ENCODE measurements at regions not wholly inside any gene's neighbourhood (a gene's known extent, or its start where the extent isn't known, plus 50 kb on each side); places are given as distances from the start of the nearest gene placed in this dataset.
"Not testable (repeated sequence)": the region's sequence is repeated elsewhere in the genome, so short reads cannot be mapped to it uniquely, and the experiment has no call there.

DNA sequence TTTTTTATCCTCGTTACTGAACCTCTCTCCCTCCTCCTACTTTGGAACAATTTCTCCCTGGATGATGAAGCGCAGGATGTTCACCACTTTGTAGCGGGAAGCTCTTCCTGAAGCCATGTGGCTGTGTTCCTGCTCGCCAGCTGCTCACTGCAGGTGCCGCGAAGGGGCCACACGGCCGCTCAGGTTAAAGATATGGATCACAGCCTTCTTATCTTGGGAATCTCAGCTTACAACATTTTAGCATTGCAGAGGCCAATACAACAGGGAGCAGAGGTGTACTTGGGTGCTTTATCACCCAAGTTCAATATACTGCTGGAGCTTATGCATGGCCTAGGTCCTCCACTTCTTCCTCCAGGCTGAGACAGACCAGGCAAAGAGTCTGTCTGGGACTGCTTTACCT is 201.2 kb upstream of the G2E3 start:
- DNase-seq (ENCODE audit: low read depth in 1 of 2, low spot score in 1 of 2): no peak

GRCh38 chr14:30362369-30363218 is 196.4 kb upstream of the G2E3 start:
- no peak for DNase-seq (ENCODE audit: low read depth in 1 of 2, low spot score in 1 of 2)

- DNase-seq (ENCODE audit: low read depth in 1 of 2, low spot score in 1 of 2): not testable (repeated sequence)
These were observed 195.6 kb upstream of the G2E3 start for GRCh38 chr14:30363219-30363880.

GRCh38 chr14:30369502-30370180 is 189.3 kb upstream of the G2E3 start:
- DNase-seq (ENCODE audit: low read depth in 1 of 2, low spot score in 1 of 2): no peak

DNA sequence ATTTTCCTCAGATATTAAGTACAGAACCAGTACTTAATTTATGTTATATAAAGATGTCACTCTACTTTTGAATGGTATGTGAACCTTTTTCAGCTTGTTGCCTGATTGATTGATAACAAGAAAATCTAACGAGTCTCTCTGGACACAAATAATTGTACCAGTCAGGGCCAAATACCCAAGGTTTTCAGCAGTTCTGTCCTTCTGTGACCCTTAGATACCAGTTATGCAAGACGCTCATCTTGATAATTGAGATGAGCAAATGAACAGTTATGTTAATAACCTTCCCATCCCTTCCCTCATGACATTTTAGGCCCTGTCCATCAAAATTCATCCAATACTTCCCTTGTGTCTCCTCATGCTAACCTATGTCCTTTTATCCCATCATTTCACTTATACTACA is 185.9 kb upstream of the G2E3 start:
- no peak for DNase-seq (ENCODE audit: low read depth in 1 of 2, low spot score in 1 of 2)

DNA sequence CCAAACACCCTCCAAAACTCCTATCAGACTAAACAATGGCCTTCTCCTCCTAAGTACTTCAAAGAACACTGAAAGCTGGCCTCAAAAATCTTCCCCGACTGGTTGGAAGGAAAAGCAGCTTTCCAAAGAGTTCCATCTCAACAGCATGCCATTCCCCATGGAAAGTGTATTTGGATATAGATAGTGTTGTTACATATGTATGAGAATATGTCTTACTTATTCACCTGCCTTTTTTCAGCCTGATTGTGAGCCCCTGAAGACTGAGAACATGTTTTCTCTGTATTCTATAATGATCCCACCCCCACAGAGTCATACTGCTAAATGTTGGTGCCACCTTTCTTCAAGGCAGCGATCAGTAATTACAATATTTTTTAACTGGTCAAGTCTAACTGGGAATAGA is 185.4 kb upstream of the G2E3 start:
- DNase-seq (ENCODE audit: low read depth in 1 of 2, low spot score in 1 of 2): no peak

DNA sequence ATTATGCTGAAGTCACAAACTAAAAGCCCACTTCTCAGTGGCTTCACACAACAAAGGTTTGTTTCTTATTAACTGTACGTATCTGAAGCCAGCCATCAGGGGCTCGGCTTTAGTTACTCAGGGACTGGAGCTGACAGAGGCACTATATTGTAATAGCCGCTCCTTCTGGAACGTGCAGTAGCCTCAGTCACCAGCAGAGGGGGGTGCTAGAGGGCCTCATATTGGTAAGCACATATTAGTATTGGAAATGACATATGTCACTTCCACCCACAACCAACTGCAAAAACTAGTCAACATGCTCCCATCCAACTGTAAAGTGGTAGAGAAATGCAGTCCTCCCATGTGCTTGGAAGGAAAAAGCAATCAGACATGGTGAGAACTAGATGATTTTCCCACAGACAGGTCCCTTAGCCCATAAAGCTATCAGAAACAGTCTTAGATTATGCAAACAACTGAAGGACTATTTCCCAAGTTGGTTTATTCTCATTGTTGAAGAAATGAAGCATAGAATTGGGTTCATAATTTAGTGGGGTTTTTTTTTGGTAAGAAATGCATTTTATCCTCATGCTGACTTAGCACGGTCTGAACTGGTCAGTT is 183.6 kb upstream of the G2E3 start:
- peak; percentile 10 to 48 for DNase-seq (ENCODE audit: low read depth in 1 of 2, low spot score in 1 of 2)

- no peak for DNase-seq (ENCODE audit: low read depth in 1 of 2, low spot score in 1 of 2)
These were observed 177.0 kb upstream of the G2E3 start for GRCh38 chr14:30381861-30382480.

GRCh38 chr14:30385925-30386324 is 173.0 kb upstream of the G2E3 start:
- DNase-seq (ENCODE audit: low read depth in 1 of 2, low spot score in 1 of 2): no peak

DNA sequence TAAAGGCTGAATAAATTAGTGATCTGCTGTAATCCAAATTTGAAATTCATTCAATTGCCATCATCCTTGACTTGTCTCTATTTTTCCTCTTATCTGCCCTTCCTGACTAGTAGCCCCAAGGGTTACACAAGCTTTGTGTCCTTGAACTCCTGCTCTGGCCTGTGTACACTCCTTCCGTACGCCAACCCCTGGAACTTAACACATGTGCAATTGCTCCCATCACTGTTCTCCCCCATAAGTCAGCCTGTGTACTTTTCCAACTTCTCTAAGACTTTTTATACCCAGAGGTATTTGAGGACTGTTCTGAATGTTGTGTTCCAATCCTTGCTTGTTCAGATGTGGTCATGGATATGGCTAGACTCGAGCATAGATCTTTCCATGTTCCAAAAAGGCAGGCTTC is 171.1 kb upstream of the G2E3 start:
- no peak for DNase-seq (ENCODE audit: low read depth in 1 of 2, low spot score in 1 of 2)

DNA sequence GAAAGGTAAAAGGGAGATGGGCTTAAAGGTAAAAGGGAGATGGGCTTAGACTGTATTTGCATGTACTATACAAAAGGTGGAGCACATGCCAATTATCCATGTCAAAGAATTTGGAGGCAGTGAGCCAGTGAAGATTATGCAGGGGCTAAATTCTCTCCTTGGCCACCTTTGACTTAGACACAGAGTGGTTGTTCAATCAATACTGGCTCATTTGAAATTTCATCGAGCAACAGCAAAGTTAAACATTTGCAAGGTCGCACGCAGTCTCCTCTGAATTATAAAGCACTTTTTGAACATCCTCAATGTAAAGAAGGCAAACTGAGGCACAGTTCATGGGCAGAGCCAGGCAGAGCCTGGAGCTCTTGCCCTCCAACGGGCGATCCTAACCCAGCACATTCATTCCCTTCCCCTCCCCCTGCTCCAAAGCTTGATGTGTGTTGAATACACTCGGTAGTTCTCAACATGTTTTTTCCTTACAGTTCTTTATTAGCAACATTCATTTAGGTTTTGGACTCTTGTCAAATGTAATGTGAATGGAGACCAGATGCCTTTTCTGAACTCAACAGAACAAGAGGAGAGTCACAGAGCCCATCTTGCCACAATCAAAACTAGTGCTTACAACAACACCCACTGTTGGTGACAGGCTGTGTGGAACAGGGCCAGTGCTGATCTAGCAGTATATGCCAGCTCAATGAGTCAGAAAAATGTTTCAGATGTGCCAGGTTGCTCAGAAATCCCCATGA is 169.7 kb upstream of the G2E3 start:
- no peak for DNase-seq (ENCODE audit: low read depth in 1 of 2, low spot score in 1 of 2)

- no peak for DNase-seq (ENCODE audit: low read depth in 1 of 2, low spot score in 1 of 2)
These were observed 169.0 kb upstream of the G2E3 start for GRCh38 chr14:30389877-30390385.

- DNase-seq (ENCODE audit: low read depth in 1 of 2, low spot score in 1 of 2): no peak
These were observed 163.9 kb upstream of the G2E3 start for GRCh38 chr14:30395065-30395464.

GRCh38 chr14:30402846-30403245 is 156.1 kb upstream of the G2E3 start:
- DNase-seq (ENCODE audit: low read depth in 1 of 2, low spot score in 1 of 2): no peak

DNA sequence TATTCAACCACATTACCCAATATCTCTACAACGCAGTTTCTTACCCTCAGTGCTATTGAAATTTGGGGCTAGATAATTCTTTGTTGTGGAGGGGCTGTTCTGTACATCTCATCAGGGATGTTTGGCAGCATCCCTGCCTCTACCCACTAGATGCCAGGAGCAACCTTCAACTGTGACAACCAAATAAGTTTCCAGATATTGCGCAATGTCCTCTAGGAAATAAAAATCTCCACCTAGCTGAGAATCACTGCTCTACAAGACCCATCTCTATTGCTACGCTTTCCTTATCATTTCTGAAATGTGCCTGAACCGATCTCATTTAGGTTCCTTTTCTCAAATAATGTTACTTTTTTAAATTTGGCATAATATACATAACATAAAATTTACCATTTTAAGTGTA is 155.2 kb upstream of the G2E3 start:
- DNase-seq (ENCODE audit: low read depth in 1 of 2, low spot score in 1 of 2): no peak

GRCh38 chr14:30409508-30410015 is 149.4 kb upstream of the G2E3 start:
- not testable (repeated sequence) for DNase-seq (ENCODE audit: low read depth in 1 of 2, low spot score in 1 of 2)

DNA sequence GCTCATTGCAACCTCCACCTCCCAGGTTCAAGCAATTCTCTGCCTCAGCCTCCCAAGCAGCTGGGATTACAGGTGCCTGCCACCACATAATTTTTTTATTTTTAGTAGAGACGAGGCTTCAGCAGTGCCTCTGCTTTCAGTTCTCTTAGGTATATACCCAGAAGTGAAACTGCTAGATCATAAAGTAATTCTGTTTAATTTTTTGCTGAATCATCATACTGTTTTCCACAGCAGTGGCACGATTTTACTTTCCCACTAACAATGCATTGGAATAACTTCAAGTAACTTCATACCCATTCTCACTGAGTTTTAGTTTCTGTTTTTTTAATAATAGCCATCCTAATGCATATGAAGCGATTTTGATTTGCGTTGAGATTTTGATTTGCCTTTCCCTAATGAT is 148.0 kb upstream of the G2E3 start:
- no peak for DNase-seq (ENCODE audit: low read depth in 1 of 2, low spot score in 1 of 2)

GRCh38 chr14:30413184-30413583 is 145.8 kb upstream of the G2E3 start:
- not testable (repeated sequence) for DNase-seq (ENCODE audit: low read depth in 1 of 2, low spot score in 1 of 2)

DNA sequence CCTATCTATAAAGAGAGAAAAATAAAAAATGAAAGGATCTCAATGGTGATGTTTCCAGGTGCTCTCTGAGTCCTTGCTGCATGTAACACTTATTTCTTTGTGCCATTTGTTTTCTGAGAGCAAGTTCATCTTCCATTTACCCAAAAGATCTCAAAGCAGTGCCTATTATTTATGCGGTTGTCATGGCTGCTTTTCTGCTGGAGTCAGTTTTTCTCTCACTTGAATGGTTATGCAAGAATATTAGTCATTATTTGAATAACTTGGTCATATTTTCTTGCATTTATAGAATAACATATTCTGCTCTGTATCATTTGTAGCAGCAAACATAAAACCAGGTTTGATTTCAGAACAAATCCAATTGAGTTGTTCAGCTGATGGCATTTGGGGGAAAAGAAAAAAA is 141.8 kb upstream of the G2E3 start:
- DNase-seq (ENCODE audit: low read depth in 1 of 2, low spot score in 1 of 2): no peak

DNA sequence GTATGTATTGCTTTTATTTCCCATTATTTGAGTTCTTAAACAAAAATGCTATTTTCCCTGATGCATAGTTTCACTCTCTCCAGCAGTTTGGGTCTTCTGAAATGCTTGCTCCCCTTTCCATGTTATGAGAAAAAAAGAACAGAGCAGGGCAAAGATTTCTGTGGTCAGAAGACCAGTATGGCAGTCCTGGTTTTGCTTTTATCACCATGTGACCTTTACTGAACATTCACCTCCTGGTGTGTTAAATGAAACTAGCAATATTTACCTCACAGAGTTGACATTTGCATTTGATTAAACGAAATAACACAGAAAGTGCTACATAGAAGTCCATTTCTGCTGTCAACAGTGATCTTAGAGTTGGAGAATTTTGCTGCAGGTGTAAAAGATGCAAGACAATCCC is 141.0 kb upstream of the G2E3 start:
- DNase-seq (ENCODE audit: low read depth in 1 of 2, low spot score in 1 of 2): no peak
